GM19324 (cell line): ENCODE measurements at regions not wholly inside any gene's neighbourhood (a gene's known extent, or its start where the extent isn't known, plus 50 kb on each side); places are given as distances from the start of the nearest gene placed in this dataset.
"Not testable (repeated sequence)": the region's sequence is repeated elsewhere in the genome, so short reads cannot be mapped to it uniquely, and the experiment has no call there.

Experiments used
- ATAC-seq: cut with Tn5 transposase; IDR thresholded peaks from one replicate; pipeline ENCODE4 v1.9.1; 2021; ENCODE audit warnings: mild to moderate bottlenecking, moderate library complexity; ENCODE audit not compliant: unreplicated experiment, low FRiP score

DNA sequence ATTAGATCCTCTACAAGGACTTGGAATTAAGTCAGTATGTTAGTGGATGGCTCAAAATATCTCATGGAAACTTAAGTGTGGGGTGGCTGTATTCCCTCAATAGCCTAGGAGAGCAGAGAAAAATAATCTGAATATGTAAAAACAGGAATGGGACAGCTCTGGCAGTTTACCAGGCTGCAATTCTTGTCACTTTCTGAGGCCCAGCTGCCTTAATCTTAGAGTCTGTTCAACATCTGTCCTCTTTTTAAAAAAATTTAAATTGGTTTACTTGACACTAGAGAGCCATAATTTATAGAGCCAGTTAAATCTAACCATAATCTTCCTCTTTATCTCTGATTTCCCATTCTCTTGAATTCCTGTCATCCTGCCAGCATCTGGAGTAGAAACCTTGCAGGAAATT is 109.2 kb upstream of the CXCL13 start:
- ATAC-seq: no peak

DNA sequence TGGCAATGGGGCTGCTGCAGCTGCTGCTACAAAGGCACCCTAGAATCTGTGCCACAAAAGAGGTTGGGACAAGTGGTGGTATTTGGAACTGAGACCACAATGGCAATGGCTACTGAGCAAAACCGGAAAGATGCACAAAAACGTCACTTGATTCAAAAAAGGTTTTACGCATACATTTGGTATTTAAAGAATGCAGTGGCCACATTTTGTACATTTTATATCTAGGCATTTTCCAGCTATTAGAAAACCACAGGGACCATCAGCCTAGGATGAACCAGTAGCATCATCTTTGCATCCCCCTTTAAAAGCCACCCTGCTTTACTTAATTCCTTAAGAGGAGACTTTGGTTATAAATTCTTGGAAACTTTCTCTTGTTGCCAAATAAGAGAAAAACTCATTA is 104.8 kb upstream of the CXCL13 start:
- ATAC-seq: no peak

DNA sequence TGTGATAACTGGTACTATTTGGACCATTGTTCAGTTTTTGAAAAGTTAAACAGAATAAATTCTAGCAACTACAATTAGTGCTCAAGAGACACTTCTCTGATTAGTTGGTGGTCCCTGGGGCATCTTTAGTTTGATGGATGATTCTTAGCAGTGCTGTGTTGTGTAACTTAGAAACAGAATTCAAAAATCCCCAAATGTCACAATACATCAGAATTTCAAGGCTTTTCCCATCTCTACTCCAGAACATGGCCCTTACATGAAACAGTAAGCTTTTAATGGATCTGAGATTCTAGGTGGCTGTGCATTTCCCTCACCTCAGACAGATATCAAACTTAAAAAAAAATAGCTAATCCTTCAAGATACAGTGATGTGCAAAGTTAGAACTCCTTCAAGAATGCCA is 104.4 kb upstream of the CXCL13 start:
- ATAC-seq: no peak

DNA sequence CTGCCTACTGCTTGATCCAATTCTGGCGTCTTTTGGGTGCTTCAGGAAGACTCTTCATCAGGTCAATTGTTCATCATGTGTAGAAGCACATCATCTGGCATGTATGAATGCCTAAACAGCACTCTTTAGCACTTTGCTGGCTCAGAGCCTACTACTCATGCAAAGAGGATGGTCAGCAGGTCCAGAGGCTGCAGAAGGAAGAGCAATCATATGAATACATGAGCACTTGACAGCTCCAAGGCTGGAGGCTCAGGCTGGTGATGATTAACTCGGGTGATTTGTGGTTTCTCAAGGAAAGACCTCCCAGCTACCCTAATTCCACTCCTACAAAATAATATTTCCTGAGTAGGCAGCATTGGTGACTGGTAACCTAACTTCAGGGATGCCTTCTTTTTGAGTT is 103.8 kb upstream of the CXCL13 start:
- no peak for ATAC-seq

DNA sequence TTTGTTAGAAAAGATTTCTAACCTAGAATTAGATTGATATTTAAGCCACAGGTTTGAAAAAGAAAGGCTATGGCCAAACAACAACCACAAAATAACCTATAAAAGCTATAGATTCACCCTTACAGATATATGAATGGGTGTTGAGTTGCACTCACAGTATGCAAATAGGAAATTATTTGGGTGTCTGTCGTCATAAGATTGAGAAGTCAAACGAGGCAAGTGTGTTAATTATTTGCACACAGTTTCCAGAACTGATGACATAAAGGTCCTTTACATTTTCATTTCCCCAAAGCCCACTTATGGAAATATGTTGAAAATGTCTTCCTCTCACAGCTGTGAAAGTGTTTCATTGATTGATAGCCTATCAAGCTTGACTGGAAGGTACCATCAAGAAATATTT is 101.2 kb upstream of the CXCL13 start:
- ATAC-seq: no peak

DNA sequence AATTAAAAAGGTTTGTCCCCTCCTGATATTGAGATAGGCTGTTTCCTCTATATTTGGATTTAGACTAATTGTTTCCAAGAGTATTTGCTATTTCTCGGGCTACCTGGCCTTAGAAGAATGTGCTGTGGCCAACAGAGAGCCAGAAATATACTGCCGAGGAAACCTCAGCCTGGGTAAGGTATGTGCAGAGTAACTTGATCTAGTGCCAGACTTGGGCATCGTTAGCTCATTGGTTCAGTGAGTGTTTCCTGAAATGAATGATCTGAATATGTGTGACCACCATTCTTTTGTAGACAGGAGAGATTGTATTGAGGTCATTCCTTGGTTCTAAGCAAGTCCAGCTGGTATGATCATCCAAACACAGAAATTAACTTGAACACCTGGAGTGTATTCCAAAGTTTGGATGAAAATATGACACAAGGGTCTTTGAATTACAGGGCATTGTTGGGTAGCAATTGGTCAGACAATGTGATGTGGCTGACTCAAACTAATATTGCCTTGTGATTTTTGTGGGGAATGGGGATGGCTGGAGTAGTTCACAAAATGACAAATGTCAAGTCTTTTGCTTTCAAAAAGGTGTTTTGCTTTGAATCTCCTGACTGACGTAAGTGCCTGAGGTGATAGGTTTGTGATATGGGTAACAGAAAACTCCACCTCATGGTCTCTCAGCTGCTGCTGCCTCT is 100.2 kb upstream of the CXCL13 start:
- no peak for ATAC-seq

DNA sequence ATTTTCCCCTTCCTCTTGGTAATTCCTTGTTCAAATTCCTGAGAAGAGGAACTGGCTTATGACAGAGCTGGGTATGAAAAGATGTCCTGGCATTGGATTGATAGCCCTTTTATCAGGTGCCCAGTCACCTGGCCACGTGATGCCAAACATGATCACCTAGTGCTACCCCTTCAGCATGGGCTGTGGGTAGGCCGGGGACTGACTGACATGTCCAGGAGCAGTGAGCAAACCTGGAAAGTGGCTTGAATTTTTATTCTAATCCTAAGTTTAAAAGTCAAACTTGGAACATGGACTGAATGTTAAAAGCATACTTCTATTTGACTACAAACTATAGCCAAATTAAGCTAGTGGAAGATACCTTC is 99.7 kb upstream of the CXCL13 start:
- ATAC-seq: no peak

DNA sequence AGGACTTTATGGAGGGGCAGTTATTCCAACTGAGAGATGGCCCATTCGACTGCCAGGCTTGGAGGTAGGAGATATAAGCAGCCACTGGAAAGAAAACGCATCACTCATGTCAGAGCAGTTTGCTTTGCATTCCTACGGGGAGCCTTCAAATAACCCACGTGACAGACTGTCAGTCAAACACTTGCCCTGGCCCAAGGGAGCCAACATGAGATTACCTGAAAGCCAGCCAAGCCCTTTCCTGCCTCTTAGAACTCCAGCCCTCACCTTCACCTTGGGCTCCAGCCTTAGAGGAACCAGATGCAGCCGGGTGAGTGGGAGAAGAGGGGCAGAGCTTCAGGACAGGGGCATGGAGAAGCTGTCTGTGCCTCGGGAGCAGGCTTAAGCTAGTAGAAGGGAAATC is 95.3 kb upstream of the CXCL13 start:
- no peak for ATAC-seq

DNA sequence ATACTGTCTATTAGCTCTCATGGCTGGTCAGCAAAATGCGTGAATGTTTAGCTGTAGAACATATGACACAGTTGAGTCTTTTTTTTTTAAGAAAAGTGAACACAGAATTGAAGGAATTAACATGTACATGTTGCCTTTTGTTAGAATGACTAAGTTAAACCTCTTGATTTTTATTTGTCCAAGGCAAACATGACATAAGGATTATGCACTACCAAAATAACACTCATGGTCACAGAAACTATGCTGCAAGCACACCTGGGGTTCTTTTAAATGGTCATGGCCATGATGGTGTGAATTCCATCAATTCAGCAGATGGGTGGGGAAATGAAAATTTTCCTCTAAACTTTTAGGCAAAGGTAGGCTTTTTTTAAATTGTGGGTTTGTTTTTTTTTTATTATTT is 80.1 kb upstream of the CXCL13 start:
- ATAC-seq: no peak

DNA sequence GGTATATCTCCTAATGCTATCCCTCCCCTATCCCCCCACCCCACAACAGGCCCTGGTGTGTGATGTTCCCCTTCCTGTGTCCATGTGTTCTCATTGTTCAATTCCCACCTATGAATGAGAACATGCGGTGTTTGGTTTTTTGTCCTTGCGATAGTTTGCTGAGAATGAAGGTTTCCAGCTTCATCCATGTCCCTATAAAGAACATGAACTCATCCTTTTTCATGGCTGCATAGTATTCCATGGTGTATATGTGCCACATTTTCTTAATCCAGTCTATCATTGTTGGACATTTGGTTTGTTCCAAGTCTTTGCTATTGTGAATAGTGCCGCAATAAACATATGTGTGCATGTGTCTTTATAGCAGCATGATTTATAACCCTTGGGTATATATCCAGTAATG is 77.7 kb upstream of the CXCL13 start:
- not testable (repeated sequence) for ATAC-seq

DNA sequence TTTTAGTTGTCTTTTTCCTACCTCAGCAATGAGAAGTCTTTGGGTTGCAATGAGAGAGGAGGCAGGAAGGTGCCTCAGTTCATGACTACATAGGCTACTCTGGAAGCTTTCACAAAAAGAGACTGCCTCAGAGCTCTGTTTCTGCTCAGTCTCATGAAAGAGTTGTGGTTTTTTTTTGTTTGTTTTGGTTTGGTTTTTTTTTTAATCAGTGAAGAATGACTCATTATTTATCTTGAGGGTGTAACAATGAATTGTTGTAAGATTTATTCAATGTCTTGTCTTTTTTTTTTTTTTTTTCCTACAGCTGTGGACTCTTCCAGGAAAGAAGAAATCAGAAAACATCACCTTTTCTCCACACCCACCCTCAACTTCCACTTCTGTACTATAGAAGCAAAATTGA is 67.5 kb upstream of the CXCL13 start:
- ATAC-seq: no peak

DNA sequence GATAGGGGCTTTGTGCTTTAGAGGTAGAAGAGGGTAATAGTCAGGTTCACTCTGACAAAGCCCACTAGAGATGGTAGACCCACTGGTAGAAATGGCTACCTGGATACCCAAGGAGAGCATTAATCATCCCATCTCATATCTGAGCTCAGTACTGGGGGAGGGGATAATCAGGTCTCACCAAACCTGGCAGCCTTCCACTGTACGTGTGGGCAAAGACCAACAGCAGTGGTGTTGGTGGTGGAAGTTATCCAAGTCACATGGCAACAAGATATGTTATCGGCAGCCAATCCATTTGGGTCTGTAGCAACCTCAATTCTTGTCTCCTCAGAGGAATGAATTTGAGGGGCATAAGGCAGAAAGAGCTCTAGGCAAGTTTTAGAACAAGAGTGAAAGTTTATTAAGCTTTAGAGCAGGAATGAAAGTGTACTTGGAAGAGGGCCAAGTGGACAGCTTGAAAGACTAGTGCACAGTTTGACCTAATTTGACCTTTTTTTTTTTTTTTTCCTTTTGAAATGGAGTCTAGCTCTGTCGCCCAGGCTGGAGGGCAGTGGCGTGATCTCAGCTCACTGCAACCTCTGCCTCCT is 67.0 kb upstream of the CXCL13 start:
- no peak for ATAC-seq
